HG02884 (cell line): ENCODE measurements at regions not wholly inside any gene's neighbourhood (a gene's known extent, or its start where the extent isn't known, plus 50 kb on each side); places are given as distances from the start of the nearest gene placed in this dataset.

Experiments used
- ATAC-seq: cut with Tn5 transposase; IDR thresholded peaks from one replicate; pipeline ENCODE4 v1.9.1; 2021; ENCODE audit warnings: mild to moderate bottlenecking, moderate library complexity; ENCODE audit not compliant: unreplicated experiment

- no peak for ATAC-seq
Measured at GRCh38 chr7:67807826-67808225, 811.2 kb downstream of the TYW1 start.

GRCh38 chr7:67809586-67809985 is 813.0 kb downstream of the TYW1 start:
- ATAC-seq, result no peak

DNA sequence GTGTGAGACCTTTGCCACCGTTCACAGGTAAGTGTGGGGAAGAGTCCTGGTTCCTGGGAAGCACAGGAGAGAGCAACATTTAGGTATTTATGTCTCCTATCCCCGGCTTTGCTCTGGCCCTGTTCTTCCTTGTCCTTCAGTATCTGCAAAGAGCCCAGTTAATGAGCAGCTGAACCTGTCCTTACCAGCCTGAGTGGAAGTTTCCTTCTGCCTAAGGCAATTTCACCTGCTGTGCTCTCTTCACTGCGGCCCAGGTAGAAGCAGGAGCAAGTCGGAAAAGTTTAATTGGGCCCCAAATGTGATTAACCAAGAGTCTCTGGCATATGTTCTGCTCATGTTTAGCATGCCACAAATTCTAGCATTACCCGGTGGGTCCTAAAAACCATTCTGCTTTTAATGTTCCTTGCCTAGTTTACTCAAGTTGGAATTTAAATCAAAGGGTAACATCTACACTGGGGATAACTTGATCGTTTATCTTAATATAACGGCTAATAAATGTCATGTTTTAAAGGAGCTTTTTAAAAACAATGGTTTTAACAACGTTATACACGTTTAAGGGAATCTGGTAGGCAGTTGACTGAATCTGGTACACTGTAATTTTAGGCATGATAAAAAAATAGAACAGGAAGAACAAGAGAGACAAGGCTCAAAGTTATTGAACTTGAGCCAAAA is 817.1 kb downstream of the TYW1 start:
- no peak for ATAC-seq

DNA sequence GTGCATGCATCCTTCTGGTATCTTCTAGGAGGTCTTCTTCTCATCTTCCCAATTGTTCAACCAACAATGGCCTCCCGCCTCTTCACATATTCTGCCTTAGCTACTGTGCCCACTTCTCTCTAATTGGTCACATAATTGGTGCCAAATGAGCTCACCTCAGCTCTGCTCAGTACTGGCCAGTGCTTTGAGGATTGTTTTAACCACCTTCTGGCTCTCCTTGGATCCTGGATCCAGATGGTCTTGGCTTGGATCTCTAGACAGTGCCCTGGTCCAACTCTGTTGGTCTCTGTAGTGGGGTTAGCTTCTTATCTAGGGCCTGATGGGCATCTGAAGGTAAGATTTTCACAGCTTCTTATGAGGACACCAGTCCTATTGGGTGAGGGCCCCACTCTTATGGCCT is 820.8 kb downstream of the TYW1 start:
- ATAC-seq, result no peak

DNA sequence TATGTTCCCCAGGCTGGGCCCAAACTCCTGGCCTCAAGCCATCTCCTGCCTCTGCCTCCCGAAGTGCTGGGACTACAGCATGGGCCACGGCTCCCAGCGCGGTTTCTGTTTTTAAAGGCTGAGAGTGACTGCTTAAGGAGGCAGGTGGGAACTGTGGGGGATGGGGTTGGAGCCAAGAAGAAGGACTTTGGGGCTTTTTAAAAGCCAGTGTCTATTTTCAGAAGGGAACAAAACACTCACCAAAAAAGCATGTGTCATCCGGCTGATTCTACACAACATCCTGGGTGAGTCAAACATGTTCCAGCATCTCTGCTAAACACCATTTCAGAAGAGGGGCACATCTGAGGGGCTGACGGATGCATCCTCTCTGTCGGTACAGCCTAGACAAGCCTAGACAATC is 824.5 kb downstream of the TYW1 start:
- no peak for ATAC-seq

- ATAC-seq, result no peak
Measured at GRCh38 chr7:67823345-67823744, 826.7 kb downstream of the TYW1 start.

GRCh38 chr7:67825356-67825755 is 828.7 kb downstream of the TYW1 start:
- ATAC-seq, result no peak

DNA sequence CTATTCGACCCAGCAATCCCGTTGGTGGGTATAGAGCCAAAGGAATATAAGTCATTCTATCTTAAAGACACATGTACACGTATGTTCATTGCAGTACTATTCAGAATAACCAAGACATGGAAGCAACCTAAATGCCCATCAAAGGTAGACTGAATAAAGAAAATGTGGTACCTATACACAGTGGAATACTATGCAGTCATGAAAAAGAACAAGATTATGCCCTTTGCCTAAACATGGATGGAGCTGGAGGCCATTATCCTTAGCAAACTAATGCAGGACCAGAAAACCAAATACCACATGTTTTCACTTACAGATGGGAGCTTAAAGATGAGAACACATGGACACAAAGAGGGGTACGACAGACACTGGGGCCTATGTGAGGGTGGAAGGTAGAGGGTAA is 845.3 kb downstream of the TYW1 start:
- ATAC-seq, result no peak

- no peak for ATAC-seq
Measured at GRCh38 chr7:67842571-67842970, 845.9 kb downstream of the TYW1 start.

DNA sequence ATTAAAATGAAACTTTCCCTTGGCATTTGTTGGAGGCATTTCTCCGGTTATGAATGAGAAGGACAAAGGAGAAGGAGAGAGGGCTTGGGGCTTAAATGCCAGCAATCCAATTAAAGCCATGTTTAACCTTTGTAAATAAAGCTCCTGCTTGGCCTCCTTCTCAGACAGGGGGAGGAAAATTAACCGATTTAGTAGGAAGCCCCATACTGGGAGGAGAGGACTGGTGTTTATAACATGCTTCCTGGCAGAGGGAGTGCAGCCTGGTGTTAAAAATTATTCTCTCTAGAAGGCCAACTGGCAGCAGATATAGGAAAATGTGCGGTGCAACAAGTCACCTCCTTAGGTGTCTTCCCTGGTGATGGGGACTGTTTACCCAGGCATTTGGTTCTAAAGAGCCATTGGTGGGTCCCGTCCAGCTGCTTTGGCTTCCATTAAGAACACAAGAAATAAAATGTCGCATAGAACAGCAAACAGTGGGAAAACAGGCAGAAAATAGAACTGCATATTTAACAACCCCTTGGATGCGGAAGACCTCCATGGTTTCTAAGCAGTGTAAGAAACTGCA is 846.5 kb downstream of the TYW1 start:
- no peak for ATAC-seq

GRCh38 chr7:67843615-67844014 is 847.0 kb downstream of the TYW1 start:
- ATAC-seq, result no peak

GRCh38 chr7:67847092-67847787 is 850.6 kb downstream of the TYW1 start:
- no peak for ATAC-seq

- no peak for ATAC-seq
Measured at GRCh38 chr7:67854221-67855178, 857.9 kb downstream of the TYW1 start.

DNA sequence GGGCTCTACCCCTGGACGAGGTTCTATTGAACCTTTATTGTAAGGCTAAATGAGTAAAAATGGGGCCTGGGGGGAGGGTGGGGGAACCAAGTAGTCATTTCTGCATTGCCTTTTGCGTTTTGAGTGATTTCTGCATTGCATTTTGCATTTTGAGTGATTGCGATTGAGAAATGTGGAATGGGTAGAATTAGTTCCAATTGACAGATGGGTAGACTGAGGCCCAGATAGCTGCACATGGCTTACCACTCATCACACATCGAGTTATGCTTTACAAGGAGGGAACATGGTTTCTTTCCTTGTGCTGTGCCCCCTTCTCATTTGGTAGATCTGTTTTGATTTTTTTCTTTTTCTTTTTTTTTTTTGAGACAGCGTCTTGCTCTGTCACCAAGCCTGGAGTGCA is 858.7 kb downstream of the TYW1 start:
- no peak for ATAC-seq

DNA sequence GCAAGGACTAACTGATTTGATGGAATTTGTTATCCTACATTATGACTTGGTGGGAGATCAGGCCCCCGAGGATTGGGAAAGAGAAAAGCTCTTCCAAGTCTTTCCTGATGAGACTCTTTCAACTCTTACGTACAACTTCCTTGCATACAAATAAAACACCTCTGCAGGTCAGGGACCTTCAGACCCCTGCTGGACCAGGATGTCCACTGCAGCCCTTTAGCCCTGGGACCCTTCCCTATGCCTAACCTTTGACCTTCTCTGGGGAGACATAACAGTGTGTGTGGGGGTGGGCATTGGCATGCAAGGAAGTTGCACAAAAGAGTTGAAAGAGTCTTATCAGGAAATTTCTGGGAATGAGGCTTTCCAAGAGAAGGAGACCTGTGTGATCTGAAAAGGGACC is 859.4 kb downstream of the TYW1 start:
- no peak for ATAC-seq

DNA sequence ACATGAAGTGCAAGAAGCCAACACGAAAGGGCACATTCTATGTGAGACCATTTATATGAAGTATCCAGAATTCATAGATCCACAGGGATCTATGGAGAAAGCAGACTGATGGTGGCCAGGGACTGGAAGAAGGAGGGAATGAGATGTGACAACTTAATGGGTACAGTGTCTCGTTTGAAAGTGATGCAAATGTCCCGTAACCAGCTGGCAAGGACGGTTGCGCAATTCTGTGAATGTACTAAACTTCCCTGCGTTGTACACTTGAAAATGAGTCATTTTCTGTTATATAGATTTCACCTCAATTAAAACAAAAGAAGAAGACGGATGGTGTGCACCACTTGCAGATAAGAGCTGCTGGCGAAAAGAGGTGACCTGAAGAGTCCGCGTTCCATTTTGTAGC is 861.1 kb downstream of the TYW1 start:
- no peak for ATAC-seq

GRCh38 chr7:67858931-67859330 is 862.3 kb downstream of the TYW1 start:
- no peak for ATAC-seq

DNA sequence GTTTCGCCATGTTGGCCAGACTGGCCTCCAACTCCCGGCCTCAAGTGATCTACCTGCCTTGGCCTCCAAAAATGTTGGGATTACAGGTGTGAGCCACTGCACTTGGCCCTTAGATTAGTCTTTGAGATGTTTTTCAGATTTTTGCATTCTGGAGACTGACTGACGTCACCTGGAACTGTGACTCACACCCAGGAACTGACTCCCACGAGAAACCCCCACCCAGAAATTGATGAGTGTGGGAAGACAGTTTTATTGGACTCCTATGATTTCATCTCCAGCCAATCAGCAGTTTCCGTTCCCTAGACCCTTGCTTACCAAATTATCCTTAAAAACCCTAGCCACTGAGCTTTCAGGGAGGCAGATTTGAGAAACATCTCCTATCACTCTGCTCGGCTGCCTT is 867.3 kb downstream of the TYW1 start:
- ATAC-seq, result no peak

DNA sequence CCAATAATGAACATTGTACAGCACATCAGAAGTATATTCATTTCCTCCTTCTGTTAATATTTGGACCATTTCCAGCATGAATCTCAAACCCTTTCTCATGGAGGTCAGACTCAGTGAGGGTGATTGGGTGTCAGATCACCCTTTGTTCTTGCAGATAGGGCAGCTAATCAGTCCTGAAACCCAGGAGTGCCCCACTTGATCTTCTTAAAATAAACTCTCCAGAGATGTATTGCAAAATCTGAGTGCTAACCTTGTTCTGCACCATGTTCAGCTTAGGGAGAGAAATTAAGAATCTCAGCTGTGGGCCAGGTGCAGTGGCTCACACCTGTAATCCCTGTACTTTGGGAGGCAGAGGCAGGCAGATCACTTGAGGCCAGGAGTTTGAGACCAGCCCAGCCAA is 869.4 kb downstream of the TYW1 start:
- ATAC-seq, result no peak

- no peak for ATAC-seq
Measured at GRCh38 chr7:67866812-67867211, 870.2 kb downstream of the TYW1 start.

DNA sequence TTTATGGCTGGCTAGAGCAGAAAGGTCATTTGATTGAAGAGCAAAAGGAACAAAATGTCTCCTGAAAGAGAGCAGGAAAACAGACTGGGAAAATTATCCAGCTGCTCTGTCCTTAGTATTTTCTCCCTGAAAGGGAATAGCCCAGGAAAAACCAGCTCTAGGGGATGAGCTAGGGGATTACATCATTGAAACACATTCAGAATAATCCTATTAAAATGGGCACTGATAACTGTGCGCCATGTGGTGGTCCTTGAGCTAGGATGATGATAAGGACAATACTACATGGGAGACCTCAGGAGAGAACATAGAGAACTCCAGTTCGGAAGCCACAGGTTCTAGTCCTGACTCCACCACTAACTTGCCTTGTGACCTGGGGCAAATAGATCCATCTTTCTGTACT is 873.8 kb downstream of the TYW1 start:
- no peak for ATAC-seq
